ENCODE measurements at regions not wholly inside any gene's neighbourhood (a gene's known extent, or its start where the extent isn't known, plus 50 kb on each side); places are given as distances from the start of the nearest gene placed in this dataset.
A peak's percentile ranks its signal among the peaks of the same experiment; 100 is the strongest.

DNA sequence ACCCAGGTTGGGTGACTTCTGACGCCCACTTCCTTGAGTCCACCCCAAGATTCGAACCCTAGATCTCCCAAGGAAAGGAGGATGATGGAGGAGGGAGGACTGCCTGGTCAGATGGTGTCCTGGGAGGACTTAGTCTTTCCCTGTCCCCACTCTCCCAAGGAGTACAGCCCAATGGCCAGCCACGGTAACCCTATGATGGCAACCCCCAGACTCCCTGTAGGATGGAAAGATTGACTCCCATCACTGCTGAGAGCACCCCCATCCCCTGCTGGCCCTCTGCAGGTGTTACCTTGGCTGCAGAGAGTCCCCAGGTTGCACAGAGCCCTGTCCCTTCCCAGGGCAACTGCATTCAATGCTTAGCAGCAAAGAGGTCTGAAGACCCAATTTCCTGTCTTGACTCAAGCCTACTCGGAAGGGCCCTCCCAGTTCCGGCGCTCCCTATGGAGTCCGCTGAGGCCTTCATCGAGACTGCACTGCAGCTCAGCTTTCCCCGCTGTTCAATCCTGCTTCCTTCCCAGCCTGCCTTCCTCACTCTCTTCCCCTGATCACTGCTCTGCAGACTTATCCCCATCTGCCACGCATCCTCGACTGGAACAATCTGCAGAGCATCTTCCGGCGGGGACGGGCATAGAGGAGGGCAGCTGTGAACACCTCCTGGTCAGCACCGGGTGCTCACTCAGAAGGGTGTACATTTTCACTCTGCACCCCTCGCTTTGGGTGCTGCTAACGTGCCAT lies 50.8 kb upstream of the OCM2 start:
- no peak for DNase-seq

DNA sequence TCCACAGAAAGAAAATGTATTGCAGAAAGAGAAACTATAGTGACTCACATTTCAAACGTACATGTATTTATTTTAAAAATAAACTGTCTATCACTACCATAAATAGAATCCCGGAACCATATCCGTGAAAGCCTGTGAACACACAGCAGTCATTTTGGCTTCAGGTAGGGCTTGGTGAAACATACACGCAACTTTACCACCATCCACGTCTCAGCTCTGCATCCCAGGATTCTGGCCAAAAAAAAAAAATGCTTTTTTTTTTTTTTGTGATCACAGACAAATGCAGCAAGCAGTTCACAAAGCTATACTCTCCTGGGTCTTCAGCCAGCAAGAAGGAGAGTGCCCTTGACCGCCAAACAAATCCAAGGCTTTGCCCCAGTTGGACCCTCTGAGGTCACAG lies 56.8 kb upstream of the OCM2 start:
- no peak for DNase-seq

DNA sequence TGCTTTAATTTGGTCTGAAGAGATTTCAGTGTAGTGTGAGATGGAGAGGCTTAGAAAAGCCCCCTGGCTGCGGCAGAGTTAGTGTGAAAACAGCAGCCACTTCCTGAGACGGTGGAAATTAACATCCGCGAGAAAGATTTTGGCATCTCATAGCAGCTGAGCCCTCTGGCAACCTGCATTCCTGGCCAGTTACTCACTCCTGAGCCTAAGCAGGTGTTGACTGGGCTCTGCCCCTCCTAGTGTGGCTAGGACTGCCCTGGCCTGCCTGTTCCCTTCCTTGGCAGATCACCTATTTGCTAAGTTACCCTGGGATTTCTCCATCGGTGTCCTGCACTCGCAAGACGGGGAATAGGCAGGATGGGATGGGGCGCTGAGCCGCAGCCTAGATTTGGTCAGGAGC lies 57.6 kb upstream of the LMTK2 start:
- DNase-seq: no peak

DNA sequence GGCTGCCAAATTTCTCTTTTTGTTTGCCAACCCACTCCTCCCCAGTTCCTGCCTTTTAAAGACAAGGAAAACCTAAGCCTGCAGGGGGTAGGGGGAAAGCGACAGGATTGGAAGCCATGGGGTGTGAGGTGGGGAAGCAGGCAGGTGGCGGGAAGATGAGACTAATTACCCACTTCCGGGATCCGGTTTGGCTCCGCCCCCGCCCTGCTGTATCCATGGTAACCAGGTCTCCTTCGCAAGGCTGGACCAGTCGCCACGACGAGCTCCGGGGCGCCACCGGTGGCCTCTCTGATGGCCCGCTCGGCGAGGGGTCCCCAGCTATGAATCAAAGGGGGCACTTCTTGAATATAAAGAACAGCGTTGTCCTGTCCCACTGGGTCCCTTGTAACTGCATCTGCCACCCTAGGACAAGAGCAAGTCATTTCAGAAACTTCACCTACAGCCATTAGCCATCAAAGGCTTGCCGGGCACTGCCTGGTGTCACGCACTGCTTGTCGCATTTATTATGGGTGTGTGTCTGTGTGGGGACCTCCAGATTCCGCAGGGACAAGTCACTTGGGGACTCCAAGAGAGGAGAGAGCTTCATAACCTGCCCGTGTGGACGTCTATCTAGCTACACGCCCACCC lies 55.4 kb upstream of the LMTK2 start:
- peak; percentile 30 for DNase-seq

DNA sequence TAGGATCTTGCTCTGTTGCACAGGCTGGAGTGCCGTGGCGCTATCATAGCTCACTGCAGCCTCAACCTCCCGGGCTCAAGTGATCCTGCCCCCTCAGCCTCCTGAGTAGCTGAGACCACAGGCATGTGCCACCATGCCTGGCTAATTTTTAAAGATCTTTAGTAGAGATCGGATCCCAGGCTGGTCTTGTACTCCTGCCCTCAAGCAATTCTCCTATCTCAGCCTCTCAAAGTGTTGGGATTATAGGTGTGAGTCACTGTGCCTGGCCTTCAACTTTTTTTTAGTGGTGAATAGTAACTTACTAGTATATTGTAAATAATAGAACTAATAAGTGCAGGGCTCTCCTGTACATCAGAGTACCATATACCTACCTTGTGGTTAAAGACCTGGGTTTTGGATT lies 52.1 kb upstream of the LMTK2 start:
- DNase-seq: no peak

DNA sequence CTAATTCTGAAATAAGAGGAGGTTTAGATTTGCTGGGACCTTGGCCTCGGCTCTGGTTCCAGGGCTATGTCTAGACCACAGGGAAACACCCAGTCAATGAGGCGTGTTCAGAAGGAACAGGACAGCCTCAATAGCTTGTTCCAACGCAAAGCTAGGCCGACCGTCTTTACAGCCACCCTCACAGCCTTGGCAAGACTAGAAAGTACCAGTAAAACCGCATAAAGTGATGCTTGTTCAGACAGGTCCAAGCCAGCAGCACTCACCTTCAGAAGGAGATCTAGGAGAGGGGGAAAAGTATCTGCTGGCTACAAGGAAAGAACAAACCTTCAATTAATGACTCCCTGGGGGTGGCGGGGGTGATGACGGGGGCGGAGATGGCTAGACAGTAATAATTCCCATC lies 50.1 kb upstream of the LMTK2 start:
- no peak for DNase-seq

Measured in CD4-positive, alpha-beta T cell treated with Interleukin-4 for 4 hours (primary cell).